Smooth muscle cell (in vitro differentiated cells): ENCODE measurements at regions not wholly inside any gene's neighbourhood (a gene's known extent, or its start where the extent isn't known, plus 50 kb on each side); places are given as distances from the start of the nearest gene placed in this dataset.

ENCODE experiments used
- DNase-seq: peaks from one replicate; lab custom pipeline; 2025; ENCODE audit not compliant: unreplicated experiment; lab: John Stamatoyannopoulos, UW
- H2AFZ ChIP-seq: fragments of 200-600 bp; sonication (generic); 2 replicates; pipeline ENCODE4 v1.6.0; 2016; ENCODE audit warnings: antibody characterized with exemption, low read depth, mild to moderate bottlenecking
- H3F3A ChIP-seq: fragments of 200-600 bp; sonication (generic); 2 replicates; pipeline ENCODE4 v1.6.0; 2017; ENCODE audit warnings: antibody characterized with exemption, low read depth
- H3K27ac ChIP-seq: fragments of 200-600 bp; sonication (generic); 2 replicates; pipeline ENCODE4 v1.5.1; 2016; ENCODE audit warnings: low read depth, mild to moderate bottlenecking
- H3K27me3 ChIP-seq: fragments of 200-600 bp; sonication (generic); 2 replicates; pipeline ENCODE4 v1.6.1; 2016; ENCODE audit warnings: low read depth, mild to moderate bottlenecking
- H3K36me3 ChIP-seq: fragments of 200-600 bp; sonication (generic); 2 replicates; pipeline ENCODE4 v1.5.1; 2016; ENCODE audit warnings: low read depth
- H3K4me1 ChIP-seq: fragments of 200-600 bp; sonication (generic); 2 replicates; pipeline ENCODE4 v1.5.1; 2016; ENCODE audit warnings: low read depth
- H3K4me2 ChIP-seq: fragments of 200-600 bp; sonication (generic); 2 replicates; pipeline ENCODE4 v1.6.0; 2016; ENCODE audit warnings: mild to moderate bottlenecking
- H3K4me3 ChIP-seq: fragments of 200-600 bp; sonication (generic); 2 replicates; pipeline ENCODE4 v1.5.1; 2016; ENCODE audit warnings: mild to moderate bottlenecking
- H3K79me2 ChIP-seq: fragments of 200-600 bp; sonication (generic); 2 replicates; pipeline ENCODE4 v1.6.0; 2016; ENCODE audit warnings: low read depth, mild to moderate bottlenecking
- H3K9ac ChIP-seq: fragments of 200-600 bp; sonication (generic); 2 replicates; pipeline ENCODE4 v1.6.0; 2016; ENCODE audit warnings: low read depth
- H3K9me3 ChIP-seq: fragments of 200-600 bp; sonication (generic); replicated peaks from 2 replicates; pipeline ENCODE4 v1.5.1; 2016; ENCODE audit warnings: low read depth
- H4K20me1 ChIP-seq: fragments of 200-600 bp; sonication (generic); 2 replicates; pipeline ENCODE4 v1.6.0; 2016; ENCODE audit warnings: low read depth
- CTCF ChIP-seq: fragments of 200-600 bp; sonication (generic); IDR thresholded peaks from 2 replicates; pipeline ENCODE4 v1.5.1; 2017; ENCODE audit warnings: borderline replicate concordance, mild to moderate bottlenecking, antibody characterized with exemption; ENCODE audit not compliant: insufficient read depth, poor library complexity, severe bottlenecking
- WGBS: methylation state at CpG from one replicate; pipeline ENCODE4 v1.1.7; 2016; ENCODE audit warnings: low lambda C conversion rate; 5-methylcytosine and 5-hydroxymethylcytosine counted together

- Histone ChIP-seq H3K79me2 (no peaks in the 10 kb centered on the region), H3K4me1 (peaks cover 6% of the 10 kb centered on the region), H4K20me1 (no peaks in the 10 kb centered on the region), H3K27ac (no peak overlapping the region), H3K27me3 (no peaks in the 10 kb centered on the region), H3K36me3 (no peaks in the 10 kb centered on the region), H3K4me3 (no peak overlapping the region), H3K4me2 (no peak overlapping the region), H3F3A (no peaks in the 10 kb centered on the region), H3K9me3 (no peaks in the 10 kb centered on the region), H3K9ac (no peak overlapping the region), H2AFZ (no peak overlapping the region)
- DNase-seq = no peak
- no peak for TF ChIP-seq CTCF
- 82% methylated on average over 7 of the region's 7 CpGs for WGBS
Observed at GRCh38 chr10:113219446-113219845, 269.4 kb downstream of the TCF7L2 start.

GRCh38 chr10:113221756-113222168 lies 271.7 kb downstream of the TCF7L2 start:
- no peak for DNase-seq
- no peak for TF ChIP-seq CTCF
- Histone ChIP-seq H3K27ac (peak overlapping the region; percentile 18), H3K79me2 (no peaks in the 10 kb centered on the region), H3K36me3 (no peaks in the 10 kb centered on the region), H3F3A (no peaks in the 10 kb centered on the region), H3K27me3 (no peaks in the 10 kb centered on the region), H3K4me2 (peak overlapping the region; percentile 75), H2AFZ (peak overlapping the region; percentile 4), H3K9me3 (no peaks in the 10 kb centered on the region), H3K4me1 (peaks cover 6% of the 10 kb centered on the region), H3K4me3 (peak overlapping the region; percentile 6), H3K9ac (no peak overlapping the region), H4K20me1 (no peaks in the 10 kb centered on the region)
- WGBS = 49% methylated on average over 6 of the region's 6 CpGs

GRCh38 chr10:113222207-113222606 lies 272.2 kb downstream of the TCF7L2 start:
- Histone ChIP-seq H3K36me3 (no peaks in the 10 kb centered on the region), H4K20me1 (no peaks in the 10 kb centered on the region), H2AFZ (peak overlapping the region; percentile 4), H3K9ac (no peak overlapping the region), H3K9me3 (no peaks in the 10 kb centered on the region), H3K4me2 (peak overlapping the region; percentile 75), H3K4me1 (peaks cover 6% of the 10 kb centered on the region), H3K27ac (peak overlapping the region; percentile 18), H3F3A (no peaks in the 10 kb centered on the region), H3K27me3 (no peaks in the 10 kb centered on the region), H3K4me3 (peak overlapping the region; percentile 6), H3K79me2 (no peaks in the 10 kb centered on the region)
- DNase-seq = no peak
- no peak for TF ChIP-seq CTCF
- 13% methylated on average over 12 of the region's 12 CpGs for WGBS

DNA sequence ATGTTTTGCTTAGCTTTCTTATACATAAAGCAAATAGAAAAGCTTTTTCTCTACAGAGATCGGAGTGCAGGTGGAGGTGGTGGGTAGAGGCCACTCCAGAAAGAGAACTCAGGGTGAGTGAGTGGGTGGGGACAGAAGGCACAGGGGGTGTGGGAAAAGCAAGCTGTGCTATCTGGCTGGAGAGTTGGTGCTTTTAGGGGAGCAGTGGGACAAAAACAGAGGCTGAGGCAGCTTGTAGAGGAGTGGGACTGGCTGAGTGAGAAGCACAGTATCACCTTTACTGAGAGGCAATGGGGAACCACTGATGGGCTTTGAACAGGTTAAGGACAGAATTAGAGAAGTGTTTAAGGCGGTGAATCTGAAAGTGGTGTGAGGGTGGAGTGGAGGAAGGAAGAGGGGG lies 275.3 kb downstream of the TCF7L2 start:
- Histone ChIP-seq H3K4me1 (peaks cover 6% of the 10 kb centered on the region), H3K79me2 (no peaks in the 10 kb centered on the region), H3K9me3 (no peaks in the 10 kb centered on the region), H2AFZ (no peak overlapping the region), H3K4me2 (no peak overlapping the region), H3K27me3 (no peaks in the 10 kb centered on the region), H3K4me3 (no peak overlapping the region), H3K27ac (no peak overlapping the region), H3K36me3 (no peaks in the 10 kb centered on the region), H4K20me1 (no peaks in the 10 kb centered on the region), H3K9ac (no peak overlapping the region), H3F3A (no peaks in the 10 kb centered on the region)
- TF ChIP-seq CTCF = no peak
- 100% methylated on average over 2 of the region's 2 CpGs for WGBS
- DNase-seq = no peak
